GM18498 (cell line): ENCODE measurements at regions not wholly inside any gene's neighbourhood (a gene's known extent, or its start where the extent isn't known, plus 50 kb on each side); places are given as distances from the start of the nearest gene placed in this dataset.
"Not testable (repeated sequence)": the region's sequence is repeated elsewhere in the genome, so short reads cannot be mapped to it uniquely, and the experiment has no call there.

Experiments
- ATAC-seq: cut with Tn5 transposase; IDR thresholded peaks from one replicate; pipeline ENCODE4 v1.9.1; 2021; ENCODE audit warnings: mild to moderate bottlenecking, moderate library complexity; ENCODE audit not compliant: unreplicated experiment

GRCh38 chr11:29095821-29096220 lies 921.0 kb downstream of the KCNA4 start:
- ATAC-seq = no peak

- ATAC-seq = no peak
Observed at GRCh38 chr11:29093416-29094120, 923.3 kb downstream of the KCNA4 start.

- no peak for ATAC-seq
Observed at GRCh38 chr11:29087200-29087812, 929.5 kb downstream of the KCNA4 start.

- ATAC-seq = no peak
Observed at GRCh38 chr11:29075726-29076125, 941.1 kb downstream of the KCNA4 start.

- ATAC-seq = no peak
Observed at GRCh38 chr11:29063630-29064361, 953.0 kb downstream of the KCNA4 start.

GRCh38 chr11:29061452-29061851 lies 953.3 kb downstream of the METTL15 start:
- no peak for ATAC-seq

- ATAC-seq = not testable (repeated sequence)
Observed at GRCh38 chr11:29056487-29056886, 948.3 kb downstream of the METTL15 start.

GRCh38 chr11:29051935-29052334 lies 943.7 kb downstream of the METTL15 start:
- no peak for ATAC-seq

GRCh38 chr11:29050962-29051361 lies 942.8 kb downstream of the METTL15 start:
- ATAC-seq = not testable (repeated sequence)

GRCh38 chr11:29040489-29040888 lies 932.3 kb downstream of the METTL15 start:
- no peak for ATAC-seq

- no peak for ATAC-seq
Observed at GRCh38 chr11:29032384-29033149, 924.4 kb downstream of the METTL15 start.

GRCh38 chr11:29029452-29029851 lies 921.3 kb downstream of the METTL15 start:
- no peak for ATAC-seq

GRCh38 chr11:29027436-29027835 lies 919.2 kb downstream of the METTL15 start:
- ATAC-seq = no peak

- ATAC-seq = no peak
Observed at GRCh38 chr11:29026286-29026685, 918.1 kb downstream of the METTL15 start.

- ATAC-seq = no peak
Observed at GRCh38 chr11:29025001-29025400, 916.8 kb downstream of the METTL15 start.

- no peak for ATAC-seq
Observed at GRCh38 chr11:29024386-29024785, 916.2 kb downstream of the METTL15 start.

- no peak for ATAC-seq
Observed at GRCh38 chr11:29023761-29024160, 915.6 kb downstream of the METTL15 start.

- no peak for ATAC-seq
Observed at GRCh38 chr11:29022676-29023075, 914.5 kb downstream of the METTL15 start.

- ATAC-seq = no peak
Observed at GRCh38 chr11:29019960-29020683, 911.9 kb downstream of the METTL15 start.

GRCh38 chr11:29018631-29019030 lies 910.4 kb downstream of the METTL15 start:
- ATAC-seq = no peak

- no peak for ATAC-seq
Observed at GRCh38 chr11:29017941-29018340, 909.8 kb downstream of the METTL15 start.
